ENCODE measurements at regions not wholly inside any gene's neighbourhood (a gene's known extent, or its start where the extent isn't known, plus 50 kb on each side); places are given as distances from the start of the nearest gene placed in this dataset.

- TF ChIP-seq PATZ1 (CRISPR knock-in tag; IDR thresholded peaks at IDR 0.05; ENCODE audit: borderline replicate concordance): no peak
- TF ChIP-seq RARB (CRISPR knock-in tag; IDR thresholded peaks at IDR 0.05): no peak
- no peak for TF ChIP-seq CREB5 (CRISPR knock-in tag; IDR thresholded peaks at IDR 0.05; ENCODE audit: low read depth)
- no peak for TF ChIP-seq POU6F1 (CRISPR knock-in tag; IDR thresholded peaks at IDR 0.05; ENCODE audit: borderline replicate concordance, low read depth)
- TF ChIP-seq BACH2 (CRISPR knock-in tag; IDR thresholded peaks at IDR 0.05; ENCODE audit: borderline replicate concordance): no peak
- TF ChIP-seq GLIS3 (CRISPR knock-in tag; IDR thresholded peaks at IDR 0.05): no peak
- no peak for TF ChIP-seq PPARA (CRISPR knock-in tag; IDR thresholded peaks at IDR 0.05; ENCODE audit: borderline replicate concordance)
- no peak for TF ChIP-seq CSDC2 (CRISPR knock-in tag; IDR thresholded peaks at IDR 0.05)
- TF ChIP-seq ZNF70 (CRISPR knock-in tag; IDR thresholded peaks at IDR 0.05): no peak
Observed at GRCh38 chr1:58422436-58422835, 124.1 kb downstream of the OMA1 start.
